ENCODE measurements at regions not wholly inside any gene's neighbourhood (a gene's known extent, or its start where the extent isn't known, plus 50 kb on each side); places are given as distances from the start of the nearest gene placed in this dataset.
A peak's percentile ranks its signal among the peaks of the same experiment; 100 is the strongest.

DNA sequence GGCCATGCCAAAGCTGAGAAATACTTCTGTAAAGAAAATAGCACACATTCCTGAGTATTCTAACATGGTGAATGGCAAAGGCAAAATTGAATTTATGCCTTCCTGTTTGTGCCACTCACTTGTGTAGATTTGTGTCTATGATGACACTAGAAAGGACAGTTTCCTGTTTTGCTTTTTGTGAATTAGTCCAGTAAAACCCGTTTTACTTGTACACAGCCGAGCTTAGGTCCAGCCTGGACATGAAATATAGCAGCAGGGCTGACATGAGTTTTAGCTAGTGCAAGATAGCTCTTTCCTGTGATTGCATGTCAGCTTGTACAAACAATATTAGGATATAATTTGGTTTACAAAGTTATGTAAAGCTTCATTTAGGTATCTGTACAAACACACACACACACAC, 1891.7 kb upstream of the WWC1 start:
- Histone ChIP-seq H3K27me3 (no peaks in the 10 kb centered on the region; the same call in 1 of the 2 replicates), H3K27ac (no peak overlapping the region), H3K4me3 (no peak overlapping the region), H3K36me3 (no peaks in the 10 kb centered on the region), H3K4me1 (no peaks in the 10 kb centered on the region), H3K9me3 (replicated peaks) (no peaks in the 10 kb centered on the region)
- no peak for DNase-seq

DNA sequence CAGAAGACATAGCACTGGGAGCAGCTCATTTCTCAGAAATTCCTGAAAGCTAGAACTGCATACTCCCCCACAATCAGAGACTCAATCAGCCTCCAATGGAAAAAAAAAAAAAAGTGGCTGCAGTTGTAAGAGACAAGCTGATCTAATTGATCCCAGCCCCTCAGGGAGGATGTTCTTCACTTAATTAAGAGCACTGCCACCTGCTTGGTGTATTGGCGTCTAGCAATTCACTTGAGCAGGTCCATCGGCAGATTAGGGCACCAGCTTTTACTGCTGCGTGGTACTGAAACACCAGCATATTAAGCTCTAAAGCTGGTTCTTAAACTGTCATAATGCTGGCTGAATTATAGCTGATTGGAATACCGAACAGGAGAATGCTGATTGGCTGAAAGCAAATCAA, 1890.1 kb upstream of the WWC1 start:
- H3K4me3 ChIP-seq, result no peak overlapping the region
- H3K27me3 ChIP-seq, result no peaks in the 10 kb centered on the region; the same call in 1 of the 2 replicates
- no peak overlapping the region for H3K27ac ChIP-seq
- H3K36me3 ChIP-seq, result no peaks in the 10 kb centered on the region
- H3K4me1 ChIP-seq, result no peaks in the 10 kb centered on the region
- H3K9me3 ChIP-seq (replicated peaks), result no peaks in the 10 kb centered on the region
- DNase-seq, result no peak

DNA sequence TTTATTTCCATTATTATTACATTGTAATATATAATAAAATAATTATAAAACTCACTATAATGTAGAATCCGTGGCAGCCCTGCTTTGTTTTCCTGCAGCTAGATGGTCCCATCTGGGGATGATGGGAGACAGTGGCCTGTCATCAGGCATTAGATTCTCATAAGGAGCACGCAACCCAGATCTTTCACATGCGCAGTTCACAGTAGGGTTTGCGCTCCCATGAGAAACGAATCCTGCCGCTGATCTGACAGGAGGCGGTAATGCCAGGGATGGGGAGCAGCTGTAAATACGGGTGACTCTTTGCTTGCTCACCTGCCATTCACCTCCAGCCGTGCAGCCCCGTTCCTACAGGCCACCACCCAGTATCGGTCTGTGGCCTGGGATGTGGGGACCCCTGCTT, 1879.3 kb upstream of the WWC1 start:
- Histone ChIP-seq H3K27me3 (no peaks in the 10 kb centered on the region), H3K4me1 (no peaks in the 10 kb centered on the region), H3K4me3 (no peak overlapping the region), H3K9me3 (replicated peaks) (no peaks in the 10 kb centered on the region), H3K27ac (no peak overlapping the region), H3K36me3 (no peaks in the 10 kb centered on the region)
- DNase-seq, result no peak

DNA sequence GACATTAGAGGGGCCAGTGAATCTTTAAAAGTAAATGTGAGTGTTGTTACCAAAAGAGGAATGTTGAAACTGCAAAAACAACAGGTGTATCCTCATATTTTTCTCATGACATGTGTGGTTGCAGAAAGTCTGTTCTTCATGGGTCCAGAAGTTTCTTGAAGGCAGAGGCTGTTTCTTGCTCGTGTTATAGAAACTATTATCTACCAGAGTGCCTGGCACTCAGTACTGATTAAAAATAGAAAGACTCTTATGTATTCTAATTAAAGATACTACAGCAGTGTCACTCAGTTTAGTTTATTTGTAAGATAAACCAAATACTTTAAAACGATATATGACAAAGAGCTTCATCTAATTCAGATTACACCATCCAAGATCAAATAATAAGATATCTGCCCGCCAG, 1864.2 kb upstream of the WWC1 start:
- Histone ChIP-seq H3K36me3 (no peaks in the 10 kb centered on the region), H3K27ac (no peak overlapping the region), H3K4me3 (no peak overlapping the region), H3K27me3 (no peaks in the 10 kb centered on the region), H3K4me1 (no peaks in the 10 kb centered on the region), H3K9me3 (replicated peaks) (no peaks in the 10 kb centered on the region)
- DNase-seq, result no peak

DNA sequence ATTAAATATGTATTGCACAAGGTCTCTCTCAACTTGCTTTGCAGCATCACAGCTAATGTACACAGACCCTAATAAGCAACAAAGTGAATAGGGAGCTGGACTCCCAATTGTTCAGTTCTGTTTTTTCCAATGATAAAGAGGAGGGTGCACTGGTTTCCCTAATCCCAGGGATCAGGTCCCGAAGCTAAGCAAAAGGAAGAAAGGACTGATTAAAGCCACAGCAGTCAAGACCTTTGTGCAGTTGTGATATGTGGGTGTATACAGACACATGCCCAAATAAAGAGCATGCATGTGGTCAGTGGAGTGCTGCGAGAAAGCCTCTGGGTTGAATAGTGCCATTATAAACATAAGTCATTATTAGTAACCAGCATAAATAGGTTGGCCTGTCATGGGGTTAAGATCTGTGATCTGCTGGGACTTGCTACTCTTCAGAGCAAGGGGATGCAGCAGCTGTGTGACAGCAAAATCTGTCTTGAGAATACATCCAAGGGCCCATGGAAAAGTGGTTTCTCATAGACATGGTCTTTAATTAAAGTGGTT, 1863.1 kb upstream of the WWC1 start:
- Histone ChIP-seq H3K4me3 (no peak overlapping the region), H3K27me3 (no peaks in the 10 kb centered on the region), H3K9me3 (replicated peaks) (no peaks in the 10 kb centered on the region), H3K36me3 (no peaks in the 10 kb centered on the region), H3K27ac (no peak overlapping the region), H3K4me1 (no peaks in the 10 kb centered on the region)
- DNase-seq, result no peak

DNA sequence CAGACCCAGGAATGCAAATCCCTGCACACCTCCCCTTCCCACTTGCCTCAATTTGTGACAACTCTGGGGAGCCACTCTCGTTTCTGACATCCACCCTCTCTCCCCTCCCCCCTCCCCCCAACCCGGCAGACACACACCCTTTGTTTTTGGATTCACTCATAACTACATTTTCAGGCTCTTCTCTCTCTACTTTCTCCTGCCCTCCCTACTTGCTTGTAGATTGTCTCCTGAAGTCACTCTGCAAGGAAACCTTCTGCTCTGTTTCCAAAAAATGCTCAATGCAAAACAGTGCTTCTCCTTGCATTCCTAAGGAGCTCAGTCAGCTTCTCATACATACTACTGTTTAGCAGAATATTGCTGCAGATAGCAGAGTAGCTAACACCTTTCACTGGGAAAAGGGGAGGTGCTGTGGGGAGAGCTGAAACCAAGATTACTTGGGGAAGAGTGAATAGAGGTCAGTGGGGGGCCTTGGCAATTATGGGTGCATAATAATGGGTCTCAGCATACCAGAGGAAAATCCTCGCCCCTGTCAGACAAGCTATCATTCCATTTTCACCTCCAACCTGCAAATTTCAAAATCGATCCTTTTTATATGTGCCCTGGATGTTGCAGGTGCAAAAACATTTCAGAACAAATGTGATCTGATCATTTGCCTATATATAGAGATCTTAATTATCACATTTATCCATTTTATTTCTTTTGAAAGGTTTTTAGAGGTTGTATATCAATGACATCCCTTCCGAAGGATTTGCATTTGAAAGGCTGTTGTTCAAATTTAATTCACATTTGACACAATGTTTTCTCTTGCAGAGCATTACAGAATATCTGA, 1860.7 kb upstream of the WWC1 start:
- Histone ChIP-seq H3K4me1 (no peaks in the 10 kb centered on the region; the same call in 1 of the 2 replicates), H3K27ac (no peak overlapping the region), H3K9me3 (replicated peaks) (no peaks in the 10 kb centered on the region), H3K27me3 (no peaks in the 10 kb centered on the region), H3K4me3 (no peak overlapping the region), H3K36me3 (no peaks in the 10 kb centered on the region)
- DNase-seq, result no peak

DNA sequence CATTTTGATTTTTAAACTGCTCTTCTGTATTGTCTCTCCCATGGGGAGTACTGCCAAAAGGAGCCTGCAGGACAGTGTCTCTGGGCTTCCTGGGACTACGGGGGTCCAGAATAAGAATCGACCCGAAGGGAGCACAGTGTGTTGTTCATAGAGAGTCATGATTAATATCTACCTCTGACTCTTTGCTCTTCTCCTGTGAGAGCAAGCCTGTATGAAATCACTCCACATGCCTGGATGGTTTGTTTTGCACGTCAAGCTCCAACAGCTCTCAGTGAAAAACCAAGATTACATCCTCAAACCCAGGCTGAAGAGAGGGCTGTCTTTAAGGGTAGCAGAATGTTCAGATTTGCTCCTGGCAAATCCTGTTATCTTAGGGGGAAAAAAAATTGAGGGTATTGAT, 1860.0 kb upstream of the WWC1 start:
- DNase-seq, result no peak
- Histone ChIP-seq H3K4me3 (no peak overlapping the region), H3K4me1 (peaks cover 5% of the 10 kb centered on the region), H3K9me3 (replicated peaks) (no peaks in the 10 kb centered on the region), H3K36me3 (no peaks in the 10 kb centered on the region), H3K27me3 (no peaks in the 10 kb centered on the region), H3K27ac (no peak overlapping the region)

DNA sequence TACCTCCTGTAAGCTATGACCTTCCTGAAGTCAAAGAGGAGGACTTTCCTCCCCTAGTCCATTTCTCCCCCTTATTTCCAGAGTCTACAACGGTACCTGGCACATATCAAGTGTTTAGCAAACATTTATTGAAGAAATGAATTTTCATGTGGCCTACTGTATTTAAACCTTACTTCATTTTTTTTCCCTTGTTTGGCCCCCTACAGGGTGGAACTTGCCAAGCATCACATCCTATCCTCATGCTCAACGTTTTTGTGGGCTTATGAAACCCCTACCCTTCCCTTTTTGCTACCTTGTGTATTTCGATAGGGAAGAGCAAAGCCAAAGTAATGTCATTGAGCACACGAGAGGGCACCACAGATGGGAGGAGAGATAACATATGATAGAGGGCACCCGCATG, 1857.8 kb upstream of the WWC1 start:
- H3K27ac ChIP-seq, result no peak overlapping the region
- H3K4me1 ChIP-seq, result peaks cover 18% of the 10 kb centered on the region
- no peaks in the 10 kb centered on the region for H3K36me3 ChIP-seq
- no peaks in the 10 kb centered on the region for H3K9me3 ChIP-seq (replicated peaks)
- no peak overlapping the region for H3K4me3 ChIP-seq
- DNase-seq, result no peak
- H3K27me3 ChIP-seq, result no peaks in the 10 kb centered on the region

DNA sequence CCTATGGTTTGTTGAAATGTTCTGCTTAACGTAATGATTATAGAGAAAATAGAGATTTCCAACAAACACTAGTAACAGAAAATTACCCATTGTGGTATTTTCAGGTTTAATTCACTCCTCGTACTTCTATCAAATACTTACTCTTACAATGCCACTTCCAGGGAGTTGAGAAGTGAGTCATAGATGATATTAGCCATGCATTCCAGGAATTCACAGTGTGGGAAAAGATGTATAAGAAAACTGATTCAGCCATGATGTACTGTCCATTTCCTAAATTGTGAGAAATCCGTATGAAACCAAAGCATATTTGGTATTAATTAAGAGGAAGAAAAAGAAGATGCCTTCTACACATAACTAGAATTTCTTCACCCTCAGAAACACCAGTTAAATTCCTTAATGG, 1854.6 kb upstream of the WWC1 start:
- Histone ChIP-seq H3K27ac (peak overlapping the region; percentile 87), H3K4me3 (no peak overlapping the region), H3K36me3 (no peaks in the 10 kb centered on the region), H3K27me3 (no peaks in the 10 kb centered on the region), H3K4me1 (peaks cover 18% of the 10 kb centered on the region), H3K9me3 (replicated peaks) (no peaks in the 10 kb centered on the region; the same call in 1 of the 2 replicates)
- DNase-seq, result peak; percentile 10 to 64

DNA sequence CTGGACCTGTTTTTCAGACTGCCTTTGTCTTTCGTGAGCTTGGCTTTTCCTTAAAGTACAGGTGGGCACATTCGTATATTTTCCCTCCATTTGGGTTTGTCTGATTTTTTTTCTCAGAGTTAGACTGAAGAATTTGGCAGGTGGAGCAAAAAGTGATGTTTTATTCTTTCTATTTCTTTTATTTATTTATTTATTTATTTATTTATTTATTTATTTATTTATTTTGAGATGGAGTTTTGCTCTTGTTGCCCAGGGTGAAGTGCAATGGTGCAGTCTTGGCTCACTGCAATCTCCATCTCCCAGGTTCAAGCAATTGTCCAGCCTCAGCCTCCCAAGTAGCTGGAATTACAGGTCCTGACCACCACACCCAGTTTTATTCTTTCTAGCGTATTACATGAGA, 1805.1 kb upstream of the WWC1 start:
- DNase-seq, result no peak
- Histone ChIP-seq H3K27ac (no peak overlapping the region), H3K27me3 (peaks cover 12% of the 10 kb centered on the region), H3K4me1 (no peaks in the 10 kb centered on the region), H3K9me3 (replicated peaks) (no peaks in the 10 kb centered on the region; the same call in 1 of the 2 replicates), H3K36me3 (no peaks in the 10 kb centered on the region), H3K4me3 (no peak overlapping the region)

DNA sequence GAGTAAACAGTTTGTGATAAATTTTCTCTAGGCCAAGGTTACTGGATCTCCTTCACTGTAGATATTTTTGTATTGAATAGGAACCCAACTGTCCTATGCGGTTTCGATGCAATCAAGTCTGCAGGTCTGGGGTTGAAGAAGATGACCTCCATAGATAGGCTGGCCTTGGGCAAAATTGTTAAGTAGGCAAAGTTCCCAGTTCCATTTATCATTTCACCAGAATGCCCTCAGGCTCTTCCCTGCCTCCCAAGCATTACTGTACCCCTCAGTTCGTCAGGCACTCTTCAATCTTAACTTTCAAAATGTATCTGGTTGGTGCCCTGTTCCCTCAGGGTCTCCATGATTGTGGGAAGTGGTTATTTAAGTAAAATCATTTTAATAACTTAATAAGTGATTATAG, 1802.9 kb upstream of the WWC1 start:
- H3K27me3 ChIP-seq, result peaks cover 12% of the 10 kb centered on the region
- H3K9me3 ChIP-seq (replicated peaks), result no peaks in the 10 kb centered on the region; the same call in 1 of the 2 replicates
- no peak overlapping the region for H3K4me3 ChIP-seq
- H3K36me3 ChIP-seq, result no peaks in the 10 kb centered on the region
- DNase-seq, result no peak
- H3K27ac ChIP-seq, result no peak overlapping the region
- no peaks in the 10 kb centered on the region for H3K4me1 ChIP-seq

DNA sequence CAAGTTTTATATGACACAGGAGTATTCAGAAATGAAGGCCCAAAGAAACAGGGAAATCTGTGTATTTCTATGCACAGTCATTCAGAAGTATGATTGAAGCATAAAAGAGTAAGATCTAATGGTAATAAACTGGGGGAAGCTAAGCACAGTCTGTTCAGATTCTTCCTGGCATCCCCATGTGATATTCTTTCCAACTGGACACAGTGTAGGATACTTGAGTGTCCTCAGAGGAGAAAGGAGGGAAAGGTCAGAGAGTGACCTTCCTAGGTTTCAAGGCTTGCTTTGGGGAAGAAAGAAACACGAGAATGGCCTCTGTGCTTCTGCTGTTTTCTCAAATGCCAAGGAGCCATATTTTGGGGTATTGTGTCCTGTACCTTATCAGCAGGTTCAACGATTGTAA, 1798.4 kb upstream of the WWC1 start:
- Histone ChIP-seq H3K27me3 (peaks cover 9% of the 10 kb centered on the region), H3K4me3 (no peak overlapping the region), H3K36me3 (no peaks in the 10 kb centered on the region), H3K9me3 (replicated peaks) (no peaks in the 10 kb centered on the region; the same call in 1 of the 2 replicates), H3K27ac (no peak overlapping the region), H3K4me1 (no peaks in the 10 kb centered on the region)
- no peak for DNase-seq

DNA sequence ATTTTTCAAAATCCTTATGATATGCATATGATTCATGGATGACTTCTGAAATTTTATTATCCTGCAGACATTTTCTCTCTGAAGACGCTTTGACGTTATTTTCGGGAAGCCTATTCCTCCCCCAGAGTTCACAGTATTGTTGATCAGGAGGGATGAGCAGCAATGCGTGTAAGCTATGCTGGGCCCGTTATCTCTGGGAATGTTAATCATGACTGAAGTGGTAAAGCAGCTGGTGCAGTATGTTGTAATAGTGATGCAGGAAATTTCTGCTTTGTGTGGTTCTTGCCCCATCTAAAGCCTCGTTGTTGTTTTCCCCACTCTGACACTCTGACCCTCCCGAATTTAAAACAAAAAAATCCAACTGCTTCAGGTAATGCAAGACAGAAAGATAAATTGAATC, 1797.8 kb upstream of the WWC1 start:
- no peak for DNase-seq
- Histone ChIP-seq H3K9me3 (replicated peaks) (no peaks in the 10 kb centered on the region; the same call in 1 of the 2 replicates), H3K27me3 (peaks cover 5% of the 10 kb centered on the region), H3K27ac (no peak overlapping the region), H3K4me1 (no peaks in the 10 kb centered on the region), H3K4me3 (no peak overlapping the region), H3K36me3 (no peaks in the 10 kb centered on the region)

DNA sequence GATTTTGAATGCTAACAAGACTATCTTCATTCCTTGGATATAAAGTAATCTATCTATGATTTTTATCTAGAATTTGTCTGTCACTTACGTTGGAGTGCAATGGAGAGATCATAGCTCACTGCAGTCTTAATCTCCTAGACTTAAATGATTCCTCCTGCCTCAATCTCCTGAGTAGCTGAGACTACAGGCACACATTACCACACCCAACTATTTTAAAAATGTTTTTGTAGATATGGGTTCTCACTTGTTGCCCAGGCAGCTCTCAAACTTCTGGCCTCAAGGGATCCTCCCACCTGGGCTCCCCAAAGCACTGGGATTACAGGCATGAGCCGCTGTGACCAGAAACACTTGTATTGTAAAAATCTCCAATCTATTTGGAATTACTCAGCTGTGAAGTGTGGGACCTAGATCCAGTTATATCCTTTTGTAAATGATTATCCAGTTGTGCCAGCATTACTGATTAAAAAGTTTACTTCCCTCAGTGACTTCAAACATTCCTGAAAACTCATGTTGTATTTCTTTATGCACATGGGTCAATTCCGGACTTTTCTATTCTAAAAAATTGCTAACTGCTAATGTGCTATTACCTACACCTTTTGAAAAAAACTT, 1793.8 kb upstream of the WWC1 start:
- no peak for DNase-seq
- Histone ChIP-seq H3K4me1 (no peaks in the 10 kb centered on the region), H3K27me3 (no peaks in the 10 kb centered on the region), H3K4me3 (no peak overlapping the region), H3K9me3 (replicated peaks) (no peaks in the 10 kb centered on the region), H3K27ac (no peak overlapping the region), H3K36me3 (no peaks in the 10 kb centered on the region)

DNA sequence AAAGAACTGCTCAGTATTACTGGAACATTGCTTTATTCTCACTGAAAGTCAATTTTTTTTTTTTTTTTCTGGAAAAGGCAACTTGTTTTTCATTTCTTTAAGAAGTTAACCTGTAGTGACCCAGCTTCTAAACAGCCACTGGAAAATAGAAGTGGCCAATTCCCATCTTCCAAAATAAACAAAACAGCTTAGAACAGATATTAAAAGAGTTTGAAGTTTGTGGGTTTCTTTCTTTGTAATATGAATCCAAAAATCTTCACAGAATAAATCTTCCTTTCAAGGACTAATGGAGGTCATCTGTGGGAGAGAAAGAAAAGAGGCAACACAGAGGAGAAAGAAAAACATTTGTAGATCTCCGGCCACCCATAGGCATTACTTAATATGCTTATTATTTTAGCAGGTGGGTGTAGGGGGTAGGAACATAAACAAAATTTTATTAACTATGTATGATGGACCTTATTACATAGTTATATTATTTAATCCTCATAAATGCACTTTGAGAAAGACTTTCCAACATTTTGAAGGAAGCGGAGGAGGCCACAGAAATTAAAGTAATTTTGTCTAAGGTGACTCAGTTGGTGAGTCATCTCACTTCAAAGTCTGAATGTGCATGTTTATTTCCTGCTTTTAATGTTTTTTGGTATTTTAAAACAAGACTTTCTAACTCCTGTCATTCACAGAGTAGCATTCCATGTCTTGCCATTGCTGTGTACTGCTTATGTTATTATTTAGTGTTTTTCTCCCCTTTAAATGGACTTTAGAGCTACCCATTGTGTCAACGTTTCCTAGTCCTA, 1791.8 kb upstream of the WWC1 start:
- H3K9me3 ChIP-seq (replicated peaks), result no peaks in the 10 kb centered on the region
- no peak for DNase-seq
- no peaks in the 10 kb centered on the region for H3K27me3 ChIP-seq
- no peaks in the 10 kb centered on the region for H3K36me3 ChIP-seq
- H3K4me3 ChIP-seq, result no peak overlapping the region
- no peaks in the 10 kb centered on the region for H3K4me1 ChIP-seq
- H3K27ac ChIP-seq, result no peak overlapping the region
